ENCODE measurements at regions not wholly inside any gene's neighbourhood (a gene's known extent, or its start where the extent isn't known, plus 50 kb on each side); places are given as distances from the start of the nearest gene placed in this dataset.

DNA sequence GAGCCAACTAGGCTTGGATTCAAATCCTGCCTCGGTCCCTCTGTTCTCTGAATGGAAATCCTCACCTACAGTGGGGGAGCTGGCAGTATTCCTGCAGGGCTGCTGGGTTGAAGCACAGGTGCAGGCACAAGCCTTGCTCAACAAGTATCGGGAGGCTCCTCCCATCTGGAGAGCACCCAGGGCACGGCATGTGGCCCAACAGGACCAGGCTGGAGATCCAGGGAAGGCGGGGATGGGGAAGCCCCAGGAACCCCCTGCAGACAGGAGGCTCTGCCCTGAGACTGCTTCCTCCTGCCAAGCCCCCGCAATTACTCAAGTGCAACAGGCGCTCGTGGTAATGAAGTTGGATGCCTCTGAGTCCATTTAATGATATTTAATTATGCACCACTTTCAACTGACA is 128.0 kb upstream of the VSTM2B start:
- TF ChIP-seq, protein P1, sequence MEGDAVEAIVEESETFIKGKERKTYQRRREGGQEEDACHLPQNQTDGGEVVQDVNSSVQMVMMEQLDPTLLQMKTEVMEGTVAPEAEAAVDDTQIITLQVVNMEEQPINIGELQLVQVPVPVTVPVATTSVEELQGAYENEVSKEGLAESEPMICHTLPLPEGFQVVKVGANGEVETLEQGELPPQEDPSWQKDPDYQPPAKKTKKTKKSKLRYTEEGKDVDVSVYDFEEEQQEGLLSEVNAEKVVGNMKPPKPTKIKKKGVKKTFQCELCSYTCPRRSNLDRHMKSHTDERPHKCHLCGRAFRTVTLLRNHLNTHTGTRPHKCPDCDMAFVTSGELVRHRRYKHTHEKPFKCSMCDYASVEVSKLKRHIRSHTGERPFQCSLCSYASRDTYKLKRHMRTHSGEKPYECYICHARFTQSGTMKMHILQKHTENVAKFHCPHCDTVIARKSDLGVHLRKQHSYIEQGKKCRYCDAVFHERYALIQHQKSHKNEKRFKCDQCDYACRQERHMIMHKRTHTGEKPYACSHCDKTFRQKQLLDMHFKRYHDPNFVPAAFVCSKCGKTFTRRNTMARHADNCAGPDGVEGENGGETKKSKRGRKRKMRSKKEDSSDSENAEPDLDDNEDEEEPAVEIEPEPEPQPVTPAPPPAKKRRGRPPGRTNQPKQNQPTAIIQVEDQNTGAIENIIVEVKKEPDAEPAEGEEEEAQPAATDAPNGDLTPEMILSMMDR (conservative IDR thresholded peaks at IDR 0.05; ENCODE audit: low read depth, low read length): no peak
- TF ChIP-seq EZH2 (IDR thresholded peaks at IDR 0.05; ENCODE audit: borderline replicate concordance, low read depth, low read length, poor library complexity, severe bottlenecking): no peak

Data from A673 (cell line).